Mucosa of descending colon (tissue), 3 donors: ENCODE measurements at regions not wholly inside any gene's neighbourhood (a gene's known extent, or its start where the extent isn't known, plus 50 kb on each side); places are given as distances from the start of the nearest gene placed in this dataset.

Experiments used
- ATAC-seq: fragments of 200-7000 bp; cut with Tn5 transposase; one replicate; pipeline ENCODE4 v1.9.1; 2020; ENCODE audit warnings: mild to moderate bottlenecking, moderate library complexity
- DNase-seq, 3 donors: peaks; one replicate each; pipeline ENCODE4 v3.0.0-alpha.2; 2020
- H3K36me3 ChIP-seq: fragments of 200-600 bp; one replicate; pipeline ENCODE4 v1.8.0; 2021; ENCODE audit warnings: low read depth, mild to moderate bottlenecking
- H3K4me1 ChIP-seq: fragments of 200-600 bp; one replicate; pipeline ENCODE4 v1.8.0; 2021; ENCODE audit warnings: low read depth, mild to moderate bottlenecking
- H3K4me3 ChIP-seq: fragments of 200-600 bp; one replicate; pipeline ENCODE4 v1.8.0; 2021; ENCODE audit warnings: mild to moderate bottlenecking
- H3K9me3 ChIP-seq: fragments of 200-600 bp; one replicate; pipeline ENCODE4 v1.8.0; 2021; ENCODE audit warnings: mild to moderate bottlenecking
- intact Hi-C, 2 donors: fragments of 100-400 bp; cut with DNase I in 1 of 2; cut with micrococcal nuclease in 1 of 2; formaldehyde crosslinking; loops; one replicate each; pipeline versions ENCODE4 v1.11.0 to v1.11.1; 2022; cut with DNase I, micrococcal nuclease
- TF ChIP-seq, protein P1 (sequence below): fragments of 200-600 bp; IDR thresholded peaks from one replicate; pipeline ENCODE4 v1.8.0; 2022; ENCODE audit warnings: antibody characterized with exemption, mild to moderate bottlenecking
- donor health status: DM: no; HTN: no; CAD: no; lungs with moderate emphysema.
- donor health status: DM: no; HTN: no; CAD: no.
- donor health status: DM: no; HTN: yes; CAD: no.

DNA sequence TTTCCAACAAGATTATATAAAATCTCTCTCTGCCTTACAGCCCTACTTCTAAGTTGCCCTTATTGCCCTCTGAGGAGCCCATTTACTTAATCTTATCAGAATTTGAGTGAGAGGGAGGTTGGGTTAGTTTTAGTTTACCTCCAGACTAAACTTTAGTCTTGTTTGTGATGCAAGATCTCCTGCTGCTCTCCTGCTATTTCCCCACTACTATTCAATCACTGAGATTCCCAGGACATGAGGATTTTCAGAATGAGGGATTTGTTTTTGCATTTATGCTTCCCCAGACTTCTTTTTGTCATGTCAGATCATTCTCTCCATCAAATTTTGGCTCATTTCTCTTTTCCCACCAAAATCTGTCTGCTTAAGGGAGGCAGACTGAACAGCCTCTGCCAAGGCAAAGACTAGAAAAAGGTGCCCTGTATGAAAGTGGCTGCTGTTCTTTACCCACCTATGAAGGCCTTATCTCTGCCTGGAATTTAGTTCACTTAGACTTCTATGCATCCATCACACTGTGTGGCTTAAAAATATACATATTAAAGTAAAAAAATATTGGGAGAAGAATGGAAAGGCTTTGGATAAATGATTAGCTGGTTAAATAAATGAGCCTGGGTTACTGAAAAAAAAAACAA, 401.3 kb downstream of the PID1 start:
- Histone ChIP-seq H3K36me3 (no peaks in the 10 kb centered on the region), H3K9me3 (no peaks in the 10 kb centered on the region), H3K4me3 (no peak overlapping the region), H3K4me1 (no peaks in the 10 kb centered on the region)
- intact Hi-C loops: no loop called here
- ATAC-seq (no peak), DNase-seq (no peak)
- TF ChIP-seq, protein P1, sequence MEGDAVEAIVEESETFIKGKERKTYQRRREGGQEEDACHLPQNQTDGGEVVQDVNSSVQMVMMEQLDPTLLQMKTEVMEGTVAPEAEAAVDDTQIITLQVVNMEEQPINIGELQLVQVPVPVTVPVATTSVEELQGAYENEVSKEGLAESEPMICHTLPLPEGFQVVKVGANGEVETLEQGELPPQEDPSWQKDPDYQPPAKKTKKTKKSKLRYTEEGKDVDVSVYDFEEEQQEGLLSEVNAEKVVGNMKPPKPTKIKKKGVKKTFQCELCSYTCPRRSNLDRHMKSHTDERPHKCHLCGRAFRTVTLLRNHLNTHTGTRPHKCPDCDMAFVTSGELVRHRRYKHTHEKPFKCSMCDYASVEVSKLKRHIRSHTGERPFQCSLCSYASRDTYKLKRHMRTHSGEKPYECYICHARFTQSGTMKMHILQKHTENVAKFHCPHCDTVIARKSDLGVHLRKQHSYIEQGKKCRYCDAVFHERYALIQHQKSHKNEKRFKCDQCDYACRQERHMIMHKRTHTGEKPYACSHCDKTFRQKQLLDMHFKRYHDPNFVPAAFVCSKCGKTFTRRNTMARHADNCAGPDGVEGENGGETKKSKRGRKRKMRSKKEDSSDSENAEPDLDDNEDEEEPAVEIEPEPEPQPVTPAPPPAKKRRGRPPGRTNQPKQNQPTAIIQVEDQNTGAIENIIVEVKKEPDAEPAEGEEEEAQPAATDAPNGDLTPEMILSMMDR: no peak

GRCh38 chr2:228867406-228867805, 403.7 kb downstream of the PID1 start:
- H3K9me3 ChIP-seq: no peaks in the 10 kb centered on the region
- DNase-seq: no peak
- TF ChIP-seq, protein P1: no peak
- intact Hi-C loops: no loop called here
- H3K36me3 ChIP-seq: no peaks in the 10 kb centered on the region
- no peak for ATAC-seq
- H3K4me3 ChIP-seq: no peak overlapping the region
- no peaks in the 10 kb centered on the region for H3K4me1 ChIP-seq

DNA sequence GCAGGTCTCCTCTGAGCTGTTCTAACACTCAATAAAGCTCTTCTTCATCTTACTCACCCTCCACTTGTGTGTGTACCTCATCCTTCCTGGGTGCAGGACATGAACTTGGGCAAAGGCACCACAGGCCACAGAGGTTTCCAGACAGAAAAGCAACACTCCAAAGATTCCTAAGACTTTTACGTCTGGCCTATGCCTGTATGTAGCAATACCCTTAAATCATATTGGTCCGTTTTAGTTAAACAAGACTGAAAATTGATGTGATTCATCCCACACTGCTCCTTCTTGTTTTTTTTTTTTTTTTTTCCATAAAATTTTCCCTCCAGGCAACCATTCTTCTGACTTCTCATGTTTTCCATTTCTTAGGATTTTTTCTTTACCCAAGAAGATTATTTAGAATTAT, 404.3 kb downstream of the PID1 start:
- DNase-seq (no peak), ATAC-seq (no peak)
- Histone ChIP-seq H3K36me3 (no peaks in the 10 kb centered on the region), H3K9me3 (no peaks in the 10 kb centered on the region), H3K4me3 (no peak overlapping the region), H3K4me1 (no peaks in the 10 kb centered on the region)
- intact Hi-C loops: no loop called here
- TF ChIP-seq, protein P1: no peak

DNA sequence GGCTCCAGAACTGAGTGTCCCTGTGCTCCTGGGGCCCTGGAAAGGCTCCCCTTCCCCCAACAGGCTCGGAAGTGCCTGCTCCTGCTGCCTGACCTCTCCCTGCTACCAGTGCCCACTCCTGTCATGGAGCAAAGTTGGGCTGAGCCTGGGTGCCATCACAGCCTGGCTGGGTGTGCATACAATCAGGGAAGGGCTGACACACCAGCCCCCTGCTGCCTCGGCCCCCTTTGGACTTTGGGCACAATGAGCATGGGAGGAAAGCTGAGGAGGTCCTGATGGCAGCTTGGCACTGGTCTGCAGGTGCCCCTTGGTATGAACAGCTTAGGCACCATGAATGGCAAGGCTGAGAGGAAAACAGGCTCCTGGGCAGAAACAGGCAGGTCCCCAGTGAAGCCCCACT, 405.0 kb downstream of the PID1 start:
- Histone ChIP-seq H3K4me1 (no peaks in the 10 kb centered on the region), H3K9me3 (no peaks in the 10 kb centered on the region), H3K4me3 (no peak overlapping the region), H3K36me3 (no peaks in the 10 kb centered on the region)
- DNase-seq: no peak
- ATAC-seq: no peak
- intact Hi-C loops: no loop called here
- TF ChIP-seq, protein P1: no peak

DNA sequence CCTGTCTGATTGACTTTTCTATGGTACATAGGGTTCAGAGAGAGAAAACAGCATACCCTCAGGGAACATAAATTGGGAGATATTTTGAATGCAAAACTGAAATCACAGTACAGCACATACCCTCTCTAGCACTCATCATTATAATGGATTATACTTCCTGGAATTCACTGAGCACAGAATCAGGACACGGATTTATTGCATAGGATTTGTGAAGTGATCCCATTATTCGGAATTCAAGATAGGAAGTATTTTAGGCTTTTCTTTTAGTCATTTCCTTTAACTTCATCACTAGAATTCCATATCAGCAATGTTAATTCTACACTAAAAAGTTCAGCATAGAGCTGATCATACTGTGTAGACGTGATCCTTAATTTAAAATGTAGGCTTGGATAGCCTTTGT, 407.0 kb downstream of the PID1 start:
- TF ChIP-seq, protein P1: no peak
- ATAC-seq (no peak), DNase-seq (no peak)
- Histone ChIP-seq H3K4me1 (no peaks in the 10 kb centered on the region), H3K36me3 (no peaks in the 10 kb centered on the region), H3K9me3 (no peaks in the 10 kb centered on the region), H3K4me3 (no peak overlapping the region)
- intact Hi-C loops: no loop called here
